NCI-H2107 treated with DMSO at 0.1 percent for 48 hours (cell line): ENCODE measurements at regions not wholly inside any gene's neighbourhood (a gene's known extent, or its start where the extent isn't known, plus 50 kb on each side); places are given as distances from the start of the nearest gene placed in this dataset.
A peak's percentile ranks its signal among the peaks of the same experiment; 100 is the strongest.

ENCODE experiments used
- DNase-seq: peaks from one replicate; lab custom pipeline; 2025; ENCODE audit not compliant: unreplicated experiment; lab: John Stamatoyannopoulos, UW

- peak; percentile 73 for DNase-seq
These were observed 297.7 kb downstream of the PARP8 start for GRCh38 chr5:50963971-50964745.

- peak; percentile 21 for DNase-seq
These were observed 298.6 kb downstream of the PARP8 start for GRCh38 chr5:50964746-50965653.

GRCh38 chr5:50965654-50966375 lies 299.4 kb downstream of the PARP8 start:
- DNase-seq, result peak; percentile 35

- peak; percentile 59 for DNase-seq
These were observed 300.6 kb downstream of the PARP8 start for GRCh38 chr5:50967009-50967562.

- peak; percentile 66 for DNase-seq
These were observed 301.3 kb downstream of the PARP8 start for GRCh38 chr5:50967563-50968355.

- DNase-seq, result no peak
These were observed 302.1 kb downstream of the PARP8 start for GRCh38 chr5:50968356-50969149.

GRCh38 chr5:50969151-50970031 lies 303.0 kb downstream of the PARP8 start:
- peak; percentile 43 for DNase-seq

GRCh38 chr5:50975840-50976239 lies 309.4 kb downstream of the PARP8 start:
- no peak for DNase-seq

- DNase-seq, result no peak
These were observed 312.5 kb downstream of the PARP8 start for GRCh38 chr5:50978924-50979323.

GRCh38 chr5:50984640-50985039 lies 318.2 kb downstream of the PARP8 start:
- no peak for DNase-seq

GRCh38 chr5:50990296-50990924 lies 324.0 kb downstream of the PARP8 start:
- DNase-seq, result no peak

- no peak for DNase-seq
These were observed 329.0 kb downstream of the PARP8 start for GRCh38 chr5:50995285-50995942.

GRCh38 chr5:51001227-51001923 lies 334.9 kb downstream of the PARP8 start:
- DNase-seq, result no peak

- no peak for DNase-seq
These were observed 335.9 kb downstream of the PARP8 start for GRCh38 chr5:51002368-51002767.

GRCh38 chr5:51013036-51013435 lies 346.6 kb downstream of the PARP8 start:
- no peak for DNase-seq

- no peak for DNase-seq
These were observed 352.0 kb downstream of the PARP8 start for GRCh38 chr5:51018423-51018822.

GRCh38 chr5:51024263-51024662 lies 357.8 kb downstream of the PARP8 start:
- DNase-seq, result no peak
